Glutamatergic neuron (in vitro differentiated cells): ENCODE measurements at regions not wholly inside any gene's neighbourhood (a gene's known extent, or its start where the extent isn't known, plus 50 kb on each side); places are given as distances from the start of the nearest gene placed in this dataset.
"Not testable (repeated sequence)": the region's sequence is repeated elsewhere in the genome, so short reads cannot be mapped to it uniquely, and the experiment has no call there.

ENCODE experiments used
- DNase-seq: peaks from one replicate; pipeline ENCODE4 v3.0.0; 2022
- H3K27ac Mint-ChIP-seq: one replicate; pipeline ENCODE4 v1.8.0; 2020; ENCODE audit warnings: mild to moderate bottlenecking, mixed read lengths, inconsistent platforms; ENCODE audit not compliant: unreplicated experiment
- H3K27me3 Mint-ChIP-seq: one replicate; pipeline ENCODE4 v1.8.0; 2020; ENCODE audit warnings: mild to moderate bottlenecking, moderate library complexity, mixed read lengths, inconsistent platforms; ENCODE audit not compliant: unreplicated experiment
- H3K36me3 Mint-ChIP-seq: one replicate; pipeline ENCODE4 v1.8.0; 2020; ENCODE audit warnings: mild to moderate bottlenecking, mixed read lengths, inconsistent platforms; ENCODE audit not compliant: unreplicated experiment
- H3K4me1 Mint-ChIP-seq: one replicate; pipeline ENCODE4 v1.8.0; 2020; ENCODE audit warnings: mild to moderate bottlenecking, low read depth, mixed read lengths, inconsistent platforms; ENCODE audit not compliant: unreplicated experiment
- H3K4me3 Mint-ChIP-seq: one replicate; pipeline ENCODE4 v1.8.0; 2020; ENCODE audit warnings: mild to moderate bottlenecking, mixed read lengths, inconsistent platforms; ENCODE audit not compliant: unreplicated experiment
- H3K9me3 Mint-ChIP-seq: one replicate; pipeline ENCODE4 v1.8.0; 2020; ENCODE audit warnings: mild to moderate bottlenecking, moderate library complexity, mixed read lengths, inconsistent platforms; ENCODE audit not compliant: unreplicated experiment
- TF ChIP-seq, protein P1 (sequence below): fragments of 200-600 bp; sonication (generic); IDR thresholded peaks from one replicate; pipeline ENCODE4 v1.5.0; 2021; ENCODE audit not compliant: partially characterized antibody, unreplicated experiment

DNA sequence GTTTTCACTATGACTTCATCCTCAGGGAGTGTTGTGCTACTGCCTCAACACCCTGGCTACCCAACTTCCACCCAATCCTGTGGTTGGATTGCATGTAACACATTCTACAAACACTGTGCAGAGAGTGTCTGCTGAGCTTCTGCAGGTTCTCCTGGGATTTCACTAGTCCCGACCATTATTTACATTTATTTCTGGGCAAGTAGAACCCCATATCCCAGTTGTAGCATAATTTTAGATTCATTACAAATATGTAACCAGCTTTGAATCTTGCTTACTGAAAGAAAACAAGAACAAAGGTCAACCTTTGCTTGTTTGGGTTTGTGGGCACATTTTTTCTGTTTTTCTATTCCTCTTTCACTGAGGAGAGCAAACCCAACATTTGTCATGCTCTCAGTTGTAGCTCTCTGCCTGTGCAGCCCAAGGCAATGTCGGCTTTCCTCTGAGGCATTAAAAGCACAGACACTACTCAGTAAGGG is 2036.1 kb upstream of the LRRTM1 start:
- Mint-ChIP-seq H3K9me3 (no peaks in the 10 kb centered on the region), H3K4me1 (peaks cover 8% of the 10 kb centered on the region), H3K4me3 (peak overlapping the region; percentile 58), H3K27me3 (peaks cover 2% of the 10 kb centered on the region), H3K27ac (peak overlapping the region; percentile 62), H3K36me3 (no peaks in the 10 kb centered on the region)
- TF ChIP-seq, protein P1, sequence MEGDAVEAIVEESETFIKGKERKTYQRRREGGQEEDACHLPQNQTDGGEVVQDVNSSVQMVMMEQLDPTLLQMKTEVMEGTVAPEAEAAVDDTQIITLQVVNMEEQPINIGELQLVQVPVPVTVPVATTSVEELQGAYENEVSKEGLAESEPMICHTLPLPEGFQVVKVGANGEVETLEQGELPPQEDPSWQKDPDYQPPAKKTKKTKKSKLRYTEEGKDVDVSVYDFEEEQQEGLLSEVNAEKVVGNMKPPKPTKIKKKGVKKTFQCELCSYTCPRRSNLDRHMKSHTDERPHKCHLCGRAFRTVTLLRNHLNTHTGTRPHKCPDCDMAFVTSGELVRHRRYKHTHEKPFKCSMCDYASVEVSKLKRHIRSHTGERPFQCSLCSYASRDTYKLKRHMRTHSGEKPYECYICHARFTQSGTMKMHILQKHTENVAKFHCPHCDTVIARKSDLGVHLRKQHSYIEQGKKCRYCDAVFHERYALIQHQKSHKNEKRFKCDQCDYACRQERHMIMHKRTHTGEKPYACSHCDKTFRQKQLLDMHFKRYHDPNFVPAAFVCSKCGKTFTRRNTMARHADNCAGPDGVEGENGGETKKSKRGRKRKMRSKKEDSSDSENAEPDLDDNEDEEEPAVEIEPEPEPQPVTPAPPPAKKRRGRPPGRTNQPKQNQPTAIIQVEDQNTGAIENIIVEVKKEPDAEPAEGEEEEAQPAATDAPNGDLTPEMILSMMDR = no peak
- no peak for DNase-seq

DNA sequence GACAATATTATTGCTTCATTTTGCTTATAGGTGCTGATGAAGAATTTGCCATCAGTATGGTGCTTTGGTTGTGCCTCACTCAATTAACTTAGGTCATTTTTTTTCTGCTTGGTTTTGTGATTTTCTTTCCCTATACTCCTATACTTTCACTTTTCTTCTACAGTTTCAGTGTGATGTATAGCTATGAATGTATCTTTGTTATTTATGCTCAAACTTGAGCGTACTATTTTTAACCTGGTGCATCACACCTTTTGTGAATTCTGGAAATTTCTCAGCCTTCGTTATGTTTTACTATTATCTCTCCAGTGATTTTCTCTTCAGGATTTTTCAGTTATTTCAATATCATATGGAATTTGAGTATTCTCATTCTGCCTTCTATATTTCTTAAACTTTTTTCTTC is 2035.3 kb upstream of the LRRTM1 start:
- H3K36me3 Mint-ChIP-seq = no peaks in the 10 kb centered on the region

DNA sequence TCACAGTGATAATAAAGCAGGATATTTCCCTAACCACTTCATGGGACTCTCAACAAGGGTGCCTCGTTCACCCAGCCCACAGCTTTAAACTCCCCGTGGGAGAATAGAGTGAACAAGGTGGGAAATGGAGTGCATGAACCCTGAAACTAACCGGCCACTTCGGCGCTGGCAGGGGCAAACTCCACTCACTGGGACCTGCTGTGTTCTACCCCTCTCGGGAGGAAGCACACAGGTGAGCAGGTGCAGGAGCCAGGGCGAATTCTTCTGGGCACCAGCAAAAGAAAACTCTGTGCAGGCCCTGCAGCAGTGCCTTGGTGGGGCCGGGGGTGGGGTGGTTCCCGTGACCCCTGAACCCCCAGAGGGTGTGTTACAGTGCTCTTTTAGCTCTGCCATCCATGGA is 2029.1 kb upstream of the LRRTM1 start:
- Mint-ChIP-seq H3K27me3 (no peaks in the 10 kb centered on the region), H3K36me3 (no peaks in the 10 kb centered on the region)
- DNase-seq = no peak

More for the DNA sequence above, 2035.3 kb upstream of the LRRTM1 start:
- Mint-ChIP-seq H3K9me3 (no peaks in the 10 kb centered on the region), H3K4me3 (no peak overlapping the region), H3K27ac (no peak overlapping the region), H3K4me1 (peaks cover 8% of the 10 kb centered on the region), H3K27me3 (peaks cover 2% of the 10 kb centered on the region)
- TF ChIP-seq, protein P1 = no peak
- DNase-seq = no peak

DNA sequence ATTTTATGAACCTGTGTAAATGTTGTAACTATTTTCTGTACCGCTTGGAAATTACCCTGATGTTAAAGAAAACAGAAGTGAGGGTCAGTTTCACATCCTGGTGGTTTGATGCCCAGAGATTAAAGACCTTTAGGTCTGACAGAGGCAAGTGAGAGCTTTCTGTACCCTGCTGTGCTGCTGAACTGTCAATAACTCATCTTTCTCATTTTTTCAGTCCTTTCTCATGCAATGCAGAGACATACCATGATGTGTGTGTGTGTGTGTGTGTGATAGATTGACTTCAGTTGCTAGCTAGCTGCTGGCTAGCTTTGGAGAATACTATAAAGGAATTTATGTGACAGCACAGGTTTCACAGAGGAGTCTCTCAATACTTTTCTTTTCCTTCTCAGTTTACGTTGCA is 2025.6 kb upstream of the LRRTM1 start:
- TF ChIP-seq, protein P1 = no peak
- Mint-ChIP-seq H3K4me3 (no peak overlapping the region), H3K9me3 (peaks cover 4% of the 10 kb centered on the region), H3K36me3 (peaks cover 6% of the 10 kb centered on the region), H3K27ac (no peak overlapping the region), H3K4me1 (no peaks in the 10 kb centered on the region), H3K27me3 (peaks cover 3% of the 10 kb centered on the region)
- no peak for DNase-seq

More for the DNA sequence above, 2029.1 kb upstream of the LRRTM1 start:
- H3K4me3 Mint-ChIP-seq = no peak overlapping the region
- H3K4me1 Mint-ChIP-seq = no peaks in the 10 kb centered on the region
- no peaks in the 10 kb centered on the region for H3K9me3 Mint-ChIP-seq
- H3K27ac Mint-ChIP-seq = no peak overlapping the region
- TF ChIP-seq, protein P1 = no peak

DNA sequence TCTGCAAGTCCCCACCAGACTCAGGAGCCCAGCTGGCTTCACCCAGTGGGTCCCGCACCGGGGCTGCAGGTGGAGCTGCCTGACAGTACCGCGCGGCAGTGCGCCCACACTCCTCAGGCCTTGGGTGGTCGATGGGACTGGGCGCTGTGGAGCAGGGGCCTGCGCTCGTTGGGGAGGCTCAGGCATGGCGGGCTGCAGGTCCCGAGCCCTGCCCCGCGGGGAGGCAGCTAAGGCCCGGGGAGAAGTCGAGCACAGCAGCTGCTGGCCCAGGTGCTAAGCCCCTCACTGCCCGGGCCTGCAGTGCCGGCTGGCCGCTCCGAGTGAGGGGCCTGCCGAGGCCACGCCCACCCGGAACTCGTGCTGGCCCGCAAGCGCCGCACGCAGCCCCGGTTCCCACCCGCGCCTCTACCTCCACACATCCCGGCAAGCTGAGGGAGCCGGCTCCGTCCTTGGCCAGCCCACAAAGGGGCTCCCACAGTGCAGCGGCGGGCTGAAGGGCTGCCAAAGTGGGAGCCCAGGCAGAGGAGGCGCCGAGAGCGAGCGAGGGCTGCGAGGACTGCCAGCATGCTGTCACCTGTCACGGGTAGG is 2021.7 kb upstream of the LRRTM1 start:
- H3K36me3 Mint-ChIP-seq, H3K4me3 Mint-ChIP-seq, H3K4me1 Mint-ChIP-seq, H3K27ac Mint-ChIP-seq, DNase-seq, H3K27me3 Mint-ChIP-seq, H3K9me3 Mint-ChIP-seq: not testable (repeated sequence)
